NCI-H2227 treated with DMSO at 0.1 percent for 48 hours (cell line): ENCODE measurements at regions not wholly inside any gene's neighbourhood (a gene's known extent, or its start where the extent isn't known, plus 50 kb on each side); places are given as distances from the start of the nearest gene placed in this dataset.
"Not testable (repeated sequence)": the region's sequence is repeated elsewhere in the genome, so short reads cannot be mapped to it uniquely, and the experiment has no call there.

ENCODE experiments used
- DNase-seq: peaks from one replicate; lab custom pipeline; 2025; lab: John Stamatoyannopoulos, UW

- DNase-seq = no peak
These were observed 61.5 kb upstream of the FAM241A start for GRCh38 chr4:112083587-112084347.

DNA sequence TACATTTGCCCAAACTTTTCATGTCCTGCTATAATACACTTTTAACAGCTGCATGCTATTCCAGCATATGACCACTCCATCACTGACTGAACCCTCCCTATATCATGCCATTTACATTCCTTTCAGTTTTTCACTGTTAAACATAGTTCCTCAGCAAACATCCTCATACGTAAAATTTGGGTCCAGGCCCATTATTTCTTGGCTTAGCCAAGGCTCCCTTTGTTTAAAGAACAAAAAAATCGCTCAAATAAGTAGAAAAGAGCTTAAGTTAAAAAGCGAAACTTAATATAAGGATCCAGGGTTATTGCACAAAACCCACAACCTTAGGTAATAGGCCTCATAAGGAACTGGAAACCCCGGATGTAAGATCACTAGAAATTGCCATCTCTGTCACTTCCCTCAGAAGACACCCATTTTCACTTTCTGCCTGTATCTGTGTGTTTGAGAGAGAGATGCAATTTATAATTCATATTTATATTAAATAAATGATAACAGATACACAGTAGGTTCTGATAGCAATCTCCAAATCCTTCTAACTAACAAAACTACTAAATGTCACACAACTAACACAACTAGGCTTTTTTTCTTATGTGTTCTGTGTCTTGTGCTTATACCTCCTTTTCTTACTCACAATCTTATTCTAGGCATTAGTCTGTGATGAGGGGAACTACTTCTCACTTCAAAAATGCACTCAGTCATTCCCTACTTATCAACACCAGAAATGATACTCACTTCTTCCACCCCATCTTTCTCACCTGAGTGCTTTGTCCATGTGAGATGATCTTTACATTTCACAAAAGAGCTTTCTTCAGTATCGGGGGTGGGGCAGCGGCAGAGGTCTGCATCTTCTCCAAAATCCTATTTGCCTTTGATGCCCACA lies 59.9 kb upstream of the FAM241A start:
- no peak for DNase-seq

DNA sequence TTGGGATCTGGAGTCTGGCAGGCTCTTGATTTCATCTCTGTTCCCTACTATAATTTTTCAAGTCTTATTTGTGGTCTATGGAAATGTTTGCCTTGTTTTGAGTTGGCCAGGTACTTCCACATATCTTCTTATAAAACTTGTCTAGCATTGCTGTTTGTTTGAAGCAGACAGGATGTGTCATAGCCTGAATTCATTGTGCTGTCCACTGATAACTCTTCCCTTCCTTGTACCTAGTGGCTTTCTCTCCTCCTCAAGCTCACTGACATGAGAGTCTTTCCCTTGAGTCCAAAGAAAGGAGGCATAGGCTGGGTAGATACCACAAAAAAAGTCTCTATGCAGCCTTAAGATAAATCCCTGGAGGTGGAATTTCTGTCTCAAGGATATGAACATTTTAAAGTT lies 59.2 kb upstream of the FAM241A start:
- no peak for DNase-seq

- not testable (repeated sequence) for DNase-seq
These were observed 58.6 kb upstream of the FAM241A start for GRCh38 chr4:112086661-112087060.

DNA sequence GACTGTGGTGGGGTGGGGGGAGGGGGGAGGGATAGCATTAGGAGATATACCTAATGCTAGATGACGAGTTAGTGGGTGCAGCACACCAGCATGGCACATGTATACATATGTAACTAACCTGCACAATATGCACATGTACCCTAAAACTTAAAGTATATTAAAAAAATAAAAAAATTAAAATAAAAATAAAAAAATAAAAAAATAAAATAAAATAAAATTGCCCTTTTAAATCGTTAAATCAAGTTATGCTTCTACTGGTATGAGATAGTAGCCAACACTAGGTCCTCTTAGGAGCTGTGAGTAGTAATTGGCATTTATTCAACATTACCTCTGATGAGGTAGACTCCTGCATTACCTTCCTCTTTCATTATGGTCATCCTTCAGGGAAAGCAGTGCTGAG lies 52.9 kb upstream of the FAM241A start:
- DNase-seq = not testable (repeated sequence)

DNA sequence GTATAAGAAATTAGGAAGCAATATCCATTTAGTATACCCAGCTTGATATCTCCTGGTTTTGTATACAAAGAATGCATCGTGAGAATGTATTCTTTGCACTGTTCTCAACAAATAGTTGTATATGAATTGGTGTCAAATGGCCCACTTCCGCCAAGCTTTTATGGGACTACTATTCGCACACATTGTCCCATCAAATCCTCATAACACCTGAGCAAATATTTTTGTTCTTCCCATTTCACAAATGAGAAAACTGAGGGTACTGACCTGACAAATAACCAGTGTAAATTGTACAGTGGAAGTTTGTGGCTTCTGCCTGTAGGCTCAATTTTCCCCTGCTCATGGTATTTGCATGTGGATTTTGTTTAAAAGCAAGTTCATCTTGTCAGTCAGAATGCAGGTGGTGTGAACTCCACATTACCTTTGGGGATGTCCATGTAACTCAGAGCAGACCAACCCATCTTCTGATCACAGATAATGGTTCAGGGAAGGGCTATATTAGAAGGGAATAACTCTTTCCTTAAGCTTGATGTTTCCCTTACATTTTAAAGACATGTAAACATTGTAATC lies 51.5 kb upstream of the FAM241A start:
- no peak for DNase-seq

- DNase-seq = no peak
These were observed 50.9 kb upstream of the FAM241A start for GRCh38 chr4:112094330-112094729.
